ENCODE measurements at regions not wholly inside any gene's neighbourhood (a gene's known extent, or its start where the extent isn't known, plus 50 kb on each side); places are given as distances from the start of the nearest gene placed in this dataset.

- TF ChIP-seq GATA2 (IDR thresholded peaks at IDR 0.05; ENCODE audit: low read depth, low read length) = no peak
- no peak for TF ChIP-seq GATA3 (IDR thresholded peaks at IDR 0.05; ENCODE audit: low read depth, low read length)
Measured at GRCh38 chr10:8661886-8662285, 607.4 kb downstream of the GATA3 start.

Data from SH-SY5Y (cell line).